Neuronal stem cell (in vitro differentiated cells): ENCODE measurements at regions not wholly inside any gene's neighbourhood (a gene's known extent, or its start where the extent isn't known, plus 50 kb on each side); places are given as distances from the start of the nearest gene placed in this dataset.
A peak's percentile ranks its signal among the peaks of the same experiment; 100 is the strongest.

Experiments used
- DNase-seq: peaks from one replicate; pipeline ENCODE4 v3.0.0-alpha.2; 2013; ENCODE audit warnings: low spot score
- H2AFZ ChIP-seq: one replicate; pipeline ENCODE4 v1.6.1; 2013; ENCODE audit warnings: mild to moderate bottlenecking, low read length, inconsistent platforms
- H2AK5ac ChIP-seq: 2 replicates; pipeline ENCODE4 v1.6.1; 2013; ENCODE audit warnings: low read depth, mild to moderate bottlenecking, inconsistent platforms, low read length, moderate library complexity, mixed read lengths
- H2BK120ac ChIP-seq: 2 replicates; pipeline ENCODE4 v1.6.1; 2013; ENCODE audit warnings: low read depth, mild to moderate bottlenecking, inconsistent platforms, low read length, moderate library complexity, mixed read lengths
- H2BK12ac ChIP-seq: one replicate; pipeline ENCODE4 v1.6.1; 2013; ENCODE audit warnings: low read length, inconsistent platforms
- H2BK15ac ChIP-seq: 2 replicates; pipeline ENCODE4 v1.6.1; 2013; ENCODE audit warnings: mild to moderate bottlenecking, low read length, inconsistent platforms, mixed read lengths
- H2BK5ac ChIP-seq: one replicate; pipeline ENCODE4 v1.6.1; 2013; ENCODE audit warnings: inconsistent platforms, mild to moderate bottlenecking, low read length, moderate library complexity
- H3K14ac ChIP-seq: one replicate; pipeline ENCODE4 v1.6.1; 2013; ENCODE audit warnings: low read length, inconsistent platforms
- H3K18ac ChIP-seq: 2 replicates; pipeline ENCODE4 v1.6.1; 2013; ENCODE audit warnings: low read length, inconsistent platforms
- H3K23ac ChIP-seq: 2 replicates; pipeline ENCODE4 v1.6.1; 2013; ENCODE audit warnings: low read depth, mild to moderate bottlenecking, mixed read lengths, low read length, inconsistent platforms; ENCODE audit not compliant: poor library complexity
- H3K27ac ChIP-seq: replicated peaks from 3 replicates; pipeline ENCODE4 v1.5.1; 2013; ENCODE audit warnings: low read length, inconsistent platforms
- H3K27me3 ChIP-seq, 3 experiments: 2 replicates each; pipeline ENCODE4 v1.6.1; 2013; ENCODE audit warnings: low read length in 3 of 3, mild to moderate bottlenecking in 2 of 3, inconsistent platforms in 1 of 3, low read depth in 1 of 3, mixed read lengths in 1 of 3, moderate library complexity in 1 of 3; ENCODE audit not compliant: control insufficient read depth in 3 of 3, insufficient read depth in 3 of 3
- H3K36me3 ChIP-seq, 2 donors: replicated peaks in 1 of 2; 2 replicates each; pipeline ENCODE4 v1.6.1; 2013; ENCODE audit warnings: low read length in 2 of 2; ENCODE audit not compliant: control insufficient read depth in 2 of 2, insufficient read depth in 2 of 2
- H3K4ac ChIP-seq: 2 replicates; pipeline ENCODE4 v1.6.1; 2013; ENCODE audit warnings: inconsistent platforms, mild to moderate bottlenecking, low read length, moderate library complexity
- H3K4me1 ChIP-seq, 2 donors: 1 replicate in 1 of 2; 2 replicates in 1 of 2; pipeline ENCODE4 v1.6.1; 2013; ENCODE audit warnings: low read length in 2 of 2, low read depth in 1 of 2; ENCODE audit not compliant: control insufficient read depth in 2 of 2, insufficient read depth in 1 of 2
- H3K4me2 ChIP-seq: one replicate; pipeline ENCODE4 v1.6.1; 2013; ENCODE audit warnings: mild to moderate bottlenecking, low read length, inconsistent platforms; ENCODE audit not compliant: insufficient read depth, poor library complexity, severe bottlenecking
- H3K4me3 ChIP-seq, 2 donors: 2 replicates each; pipeline ENCODE4 v1.5.1; 2013; ENCODE audit warnings: low read length in 2 of 2, mild to moderate bottlenecking in 2 of 2, inconsistent platforms in 1 of 2, moderate library complexity in 1 of 2
- H3K79me1 ChIP-seq: one replicate; pipeline ENCODE4 v1.6.1; 2013; ENCODE audit warnings: low read depth, mild to moderate bottlenecking, inconsistent platforms, low read length, moderate library complexity
- H3K9ac ChIP-seq: one replicate; pipeline ENCODE4 v1.6.1; 2013; ENCODE audit warnings: mild to moderate bottlenecking, low read depth, low read length, inconsistent platforms; ENCODE audit not compliant: poor library complexity
- H3K9me3 ChIP-seq, 2 donors: replicated peaks in 1 of 2; 2 replicates each; pipeline versions ENCODE3 to v1.6.1; 2013; ENCODE audit warnings: low read length in 2 of 2, mild to moderate bottlenecking in 2 of 2, inconsistent platforms in 1 of 2, low read depth in 1 of 2, mixed read lengths in 1 of 2, moderate library complexity in 1 of 2; ENCODE audit not compliant: control insufficient read depth in 2 of 2, insufficient read depth in 1 of 2
- H4K8ac ChIP-seq: one replicate; pipeline ENCODE4 v1.6.1; 2013; ENCODE audit warnings: low read depth, mild to moderate bottlenecking, inconsistent platforms, low read length, moderate library complexity
- H4K91ac ChIP-seq: one replicate; pipeline ENCODE4 v1.6.1; 2013; ENCODE audit warnings: low read length, low read depth, mild to moderate bottlenecking, inconsistent platforms; ENCODE audit not compliant: poor library complexity
- WGBS, 2 donors: extraction: QIAGEN DNeasy Blood & Tissue Kit; methylation state at CpG; one replicate each; pipeline ENCODE4 v1.1.7; 2013; ENCODE audit warnings: missing lambda C conversion rate in 2 of 2, mixed read lengths in 1 of 2; ENCODE audit not compliant: insufficient read length in 2 of 2, insufficient replicate concordance in 1 of 2; ENCODE audit errors: extremely low coverage in 2 of 2; 5-methylcytosine and 5-hydroxymethylcytosine counted together

- H3K4me2 ChIP-seq: no peak overlapping the region
- no peaks in the 10 kb centered on the region for H3K27me3 ChIP-seq
- H2BK15ac ChIP-seq: no peak overlapping the region
- no peak overlapping the region for H3K18ac ChIP-seq
- H3K9ac ChIP-seq: no peak overlapping the region
- no CpG with 5 or more reads among the region's 1 CpG for WGBS, 2 donors
- H2BK5ac ChIP-seq: no peak overlapping the region
- no peak overlapping the region for H2BK12ac ChIP-seq
- H2BK120ac ChIP-seq: no peak overlapping the region
- H3K4me1 ChIP-seq: no peaks in the 10 kb centered on the region
- H2AK5ac ChIP-seq: no peak overlapping the region
- no peak overlapping the region for H2AFZ ChIP-seq
- no peak overlapping the region for H3K23ac ChIP-seq
- no peak overlapping the region for H3K4ac ChIP-seq
- H3K4me3 ChIP-seq: no peak overlapping the region
- no peaks in the 10 kb centered on the region for H3K9me3 ChIP-seq
- no peak overlapping the region for H4K91ac ChIP-seq
- H3K79me1 ChIP-seq: no peaks in the 10 kb centered on the region
- no peak for DNase-seq
- no peaks in the 10 kb centered on the region for H3K36me3 ChIP-seq
- H4K8ac ChIP-seq: no peak overlapping the region
- no peak overlapping the region for H3K27ac ChIP-seq
- no peak overlapping the region for H3K14ac ChIP-seq
Observed at GRCh38 chr3:110544730-110545129, 526.9 kb upstream of the NECTIN3 start.

- no peaks in the 10 kb centered on the region for H3K27me3 ChIP-seq
- no peak overlapping the region for H3K27ac ChIP-seq
- H2BK120ac ChIP-seq: no peak overlapping the region
- no peak overlapping the region for H2BK12ac ChIP-seq
- no peaks in the 10 kb centered on the region for H3K4me1 ChIP-seq
- no peak overlapping the region for H3K4me2 ChIP-seq
- H3K18ac ChIP-seq: no peak overlapping the region
- no peak overlapping the region for H2BK15ac ChIP-seq
- no peak for DNase-seq
- peak overlapping the region; percentile 10 for H2AFZ ChIP-seq
- no peak overlapping the region for H3K23ac ChIP-seq
- H4K91ac ChIP-seq: no peak overlapping the region
- H3K9ac ChIP-seq: no peak overlapping the region
- no peak overlapping the region for H2BK5ac ChIP-seq
- H2AK5ac ChIP-seq: no peak overlapping the region
- no peak overlapping the region for H3K4ac ChIP-seq
- no peak overlapping the region for H4K8ac ChIP-seq
- no peak overlapping the region for H3K4me3 ChIP-seq
- no peak overlapping the region for H3K14ac ChIP-seq
- no peaks in the 10 kb centered on the region for H3K79me1 ChIP-seq
- no CpG with 5 or more reads among the region's 5 CpGs for WGBS, 2 donors
- H3K36me3 ChIP-seq: no peaks in the 10 kb centered on the region
- H3K9me3 ChIP-seq: no peaks in the 10 kb centered on the region
Observed at GRCh38 chr3:110550511-110550910, 521.1 kb upstream of the NECTIN3 start.

- Histone ChIP-seq H3K23ac (no peak overlapping the region), H3K4me2 (no peak overlapping the region), H3K4me3 (no peak overlapping the region), H3K4me1 (no peaks in the 10 kb centered on the region), H2BK120ac (no peak overlapping the region), H2AFZ (no peak overlapping the region), H3K9me3 (peaks cover 4 to 8% of the 10 kb centered on the region in 2 donors), H3K18ac (no peak overlapping the region), H3K14ac (no peak overlapping the region), H4K8ac (no peak overlapping the region), H3K36me3 (no peaks in the 10 kb centered on the region), H3K27me3 (no peaks in the 10 kb centered on the region), H4K91ac (no peak overlapping the region), H3K27ac (no peak overlapping the region), H2BK15ac (no peak overlapping the region), H3K79me1 (no peaks in the 10 kb centered on the region), H2BK12ac (no peak overlapping the region), H2AK5ac (no peak overlapping the region), H3K4ac (no peak overlapping the region), H2BK5ac (no peak overlapping the region), H3K9ac (no peak overlapping the region)
- DNase-seq: no peak
- no CpG with 5 or more reads among the region's 1 CpG for WGBS, 2 donors
Observed at GRCh38 chr3:110562621-110563020, 509.0 kb upstream of the NECTIN3 start.

GRCh38 chr3:110564674-110565073 lies 506.9 kb upstream of the NECTIN3 start:
- no peak overlapping the region for H2BK120ac ChIP-seq
- H4K8ac ChIP-seq: no peak overlapping the region
- H3K18ac ChIP-seq: no peak overlapping the region
- no peak overlapping the region for H3K27ac ChIP-seq
- H3K4me2 ChIP-seq: no peak overlapping the region
- H3K9me3 ChIP-seq: peaks cover 4 to 8% of the 10 kb centered on the region in 2 donors
- no peak overlapping the region for H2AFZ ChIP-seq
- H3K27me3 ChIP-seq: no peaks in the 10 kb centered on the region
- no peak overlapping the region for H3K4me3 ChIP-seq
- no peak overlapping the region for H3K14ac ChIP-seq
- no peaks in the 10 kb centered on the region for H3K79me1 ChIP-seq
- no peaks in the 10 kb centered on the region for H3K36me3 ChIP-seq
- H2AK5ac ChIP-seq: no peak overlapping the region
- H3K4me1 ChIP-seq: no peaks in the 10 kb centered on the region
- no peak overlapping the region for H2BK5ac ChIP-seq
- H3K23ac ChIP-seq: no peak overlapping the region
- no peak overlapping the region for H2BK15ac ChIP-seq
- no peak overlapping the region for H4K91ac ChIP-seq
- H3K9ac ChIP-seq: no peak overlapping the region
- no peak overlapping the region for H3K4ac ChIP-seq
- DNase-seq: no peak
- no peak overlapping the region for H2BK12ac ChIP-seq
